HG03457 (cell line): ENCODE measurements at regions not wholly inside any gene's neighbourhood (a gene's known extent, or its start where the extent isn't known, plus 50 kb on each side); places are given as distances from the start of the nearest gene placed in this dataset.
A peak's percentile ranks its signal among the peaks of the same experiment; 100 is the strongest.

Experiments used
- ATAC-seq: cut with Tn5 transposase; IDR thresholded peaks from one replicate; pipeline ENCODE4 v1.9.1; 2021; ENCODE audit warnings: moderate number of reproducible peaks; ENCODE audit not compliant: unreplicated experiment

- ATAC-seq, result no peak
These were observed 69.3 kb upstream of the SMNDC1 start for GRCh38 chr10:110373857-110374654.

- no peak for ATAC-seq
These were observed 70.4 kb upstream of the SMNDC1 start for GRCh38 chr10:110375121-110375520.

- ATAC-seq, result no peak
These were observed 71.5 kb upstream of the SMNDC1 start for GRCh38 chr10:110376021-110376766.

GRCh38 chr10:110376767-110377160 is 72.0 kb upstream of the SMNDC1 start:
- ATAC-seq, result no peak

- ATAC-seq, result no peak
These were observed 73.3 kb upstream of the SMNDC1 start for GRCh38 chr10:110378006-110378405.

GRCh38 chr10:110378533-110379108 is 73.9 kb upstream of the SMNDC1 start:
- no peak for ATAC-seq

- no peak for ATAC-seq
These were observed 75.1 kb upstream of the SMNDC1 start for GRCh38 chr10:110379831-110380230.

- ATAC-seq, result no peak
These were observed 75.6 kb upstream of the SMNDC1 start for GRCh38 chr10:110380293-110380692.

- ATAC-seq, result no peak
These were observed 78.0 kb upstream of the SMNDC1 start for GRCh38 chr10:110382695-110383094.

- no peak for ATAC-seq
These were observed 82.9 kb upstream of the SMNDC1 start for GRCh38 chr10:110387617-110387982.

- ATAC-seq, result peak; percentile 90
These were observed 83.4 kb upstream of the SMNDC1 start for GRCh38 chr10:110387983-110388686.

GRCh38 chr10:110388687-110389052 is 84.0 kb upstream of the SMNDC1 start:
- no peak for ATAC-seq

GRCh38 chr10:110389255-110389654 is 84.5 kb upstream of the SMNDC1 start:
- ATAC-seq, result no peak

- no peak for ATAC-seq
These were observed 86.8 kb upstream of the SMNDC1 start for GRCh38 chr10:110391541-110391940.

- ATAC-seq, result no peak
These were observed 87.4 kb upstream of the SMNDC1 start for GRCh38 chr10:110392121-110392520.

GRCh38 chr10:110392868-110393740 is 88.4 kb upstream of the SMNDC1 start:
- ATAC-seq, result no peak

- ATAC-seq, result no peak
These were observed 89.1 kb upstream of the SMNDC1 start for GRCh38 chr10:110393866-110394265.

- ATAC-seq, result no peak
These were observed 89.6 kb upstream of the SMNDC1 start for GRCh38 chr10:110394296-110394695.

- no peak for ATAC-seq
These were observed 90.2 kb upstream of the SMNDC1 start for GRCh38 chr10:110394898-110395297.
